GM19397 (cell line): ENCODE measurements at regions not wholly inside any gene's neighbourhood (a gene's known extent, or its start where the extent isn't known, plus 50 kb on each side); places are given as distances from the start of the nearest gene placed in this dataset.

Experiments
- ATAC-seq: cut with Tn5 transposase; IDR thresholded peaks from one replicate; pipeline ENCODE4 v1.9.1; 2021; ENCODE audit warnings: mild to moderate bottlenecking, moderate library complexity; ENCODE audit not compliant: unreplicated experiment

GRCh38 chr18:28961669-28962228 is 784.8 kb upstream of the CDH2 start:
- no peak for ATAC-seq

GRCh38 chr18:28960146-28960545 is 783.2 kb upstream of the CDH2 start:
- no peak for ATAC-seq

- no peak for ATAC-seq
These were observed 775.4 kb upstream of the CDH2 start for GRCh38 chr18:28952339-28952738.

- ATAC-seq, result no peak
These were observed 771.0 kb upstream of the CDH2 start for GRCh38 chr18:28947900-28948299.

GRCh38 chr18:28946471-28946870 is 769.5 kb upstream of the CDH2 start:
- ATAC-seq, result no peak

- no peak for ATAC-seq
These were observed 746.0 kb upstream of the CDH2 start for GRCh38 chr18:28922936-28923335.

GRCh38 chr18:28916456-28916855 is 739.5 kb upstream of the CDH2 start:
- no peak for ATAC-seq

GRCh38 chr18:28905509-28905908 is 728.6 kb upstream of the CDH2 start:
- no peak for ATAC-seq

- ATAC-seq, result no peak
These were observed 727.9 kb upstream of the CDH2 start for GRCh38 chr18:28904789-28905364.

GRCh38 chr18:28903306-28903705 is 726.4 kb upstream of the CDH2 start:
- no peak for ATAC-seq

- no peak for ATAC-seq
These were observed 713.9 kb upstream of the CDH2 start for GRCh38 chr18:28890791-28891190.

- ATAC-seq, result no peak
These were observed 707.4 kb upstream of the CDH2 start for GRCh38 chr18:28884304-28884703.

- no peak for ATAC-seq
These were observed 703.9 kb upstream of the CDH2 start for GRCh38 chr18:28880856-28881255.

GRCh38 chr18:28875059-28875458 is 698.1 kb upstream of the CDH2 start:
- ATAC-seq, result no peak

- no peak for ATAC-seq
These were observed 686.5 kb upstream of the CDH2 start for GRCh38 chr18:28863396-28863795.

GRCh38 chr18:28858248-28858647 is 681.3 kb upstream of the CDH2 start:
- ATAC-seq, result no peak

GRCh38 chr18:28855989-28856388 is 679.1 kb upstream of the CDH2 start:
- ATAC-seq, result no peak

- ATAC-seq, result no peak
These were observed 678.6 kb upstream of the CDH2 start for GRCh38 chr18:28855524-28855923.

- ATAC-seq, result no peak
These were observed 678.0 kb upstream of the CDH2 start for GRCh38 chr18:28854964-28855363.

- no peak for ATAC-seq
These were observed 670.0 kb upstream of the CDH2 start for GRCh38 chr18:28846958-28847357.

- no peak for ATAC-seq
These were observed 660.2 kb upstream of the CDH2 start for GRCh38 chr18:28837100-28837499.

- ATAC-seq, result no peak
These were observed 658.0 kb upstream of the CDH2 start for GRCh38 chr18:28834889-28835288.

GRCh38 chr18:28831908-28832307 is 655.0 kb upstream of the CDH2 start:
- no peak for ATAC-seq
